HCT116 (cell line): ENCODE measurements at regions not wholly inside any gene's neighbourhood (a gene's known extent, or its start where the extent isn't known, plus 50 kb on each side); places are given as distances from the start of the nearest gene placed in this dataset.

Experiments used
- ATAC-seq: fragments of 200-7000 bp; cut with Tn5 transposase; 2 replicates; pipeline ENCODE4 v1.9.1; 2020; ENCODE audit warnings: mild to moderate bottlenecking, moderate library complexity
- BruUV-seq: library from RNA; stranded (reverse); fragments of 400-500 nt; replicated peaks from 2 replicates; lab custom pipeline; 2021; lab: Mats Ljungman, UMichigan
- CTCF ChIA-PET: fragments of 300-600 bp; sonication (Branson Sonifier 250); formaldehyde crosslinking; loops from one replicate; lab custom pipeline; 2021; ENCODE audit warnings: antibody characterized with exemption; lab: Charles Lee
- POLR2A ChIA-PET: fragments of 300-600, 350-600 bp; sonication (Branson Sonifier 250); formaldehyde crosslinking; loops from one replicate; lab custom pipeline; 2021; ENCODE audit warnings: antibody characterized with exemption; lab: Charles Lee
- RAD21 ChIA-PET, 2 experiments: fragments of 300-600 bp; sonication (Branson Sonifier 250); formaldehyde crosslinking; loops; one replicate each; lab custom pipeline; 2023; ENCODE audit warnings: low total read pairs in 2 of 2; ENCODE audit not compliant: uncharacterized antibody in 2 of 2, unreplicated experiment in 2 of 2, low non-redundant PET in 1 of 2; lab: Charles Lee
- DNase-seq: peaks from one replicate; pipeline ENCODE4 v3.0.0-alpha.2; 2010; ENCODE audit warnings: low read depth, low spot score
- H2AFZ ChIP-seq: fragments of 200-600 bp; shearing (Covaris generic), sonication (generic); 2 replicates; pipeline ENCODE4 v1.6.1; 2017; ENCODE audit warnings: low read depth, mixed run types, mixed read lengths, antibody characterized with exemption, low read length; ENCODE audit not compliant: poor library complexity, severe bottlenecking
- H3K27ac ChIP-seq: 2 replicates; pipeline ENCODE4 v1.5.1; 2012; ENCODE audit warnings: low read depth, low read length
- H3K27me3 ChIP-seq: fragments of 200-600 bp; sonication (generic); 2 replicates; pipeline ENCODE4 v1.6.1; 2016; ENCODE audit warnings: mixed run types, low read length, mixed read lengths; ENCODE audit not compliant: insufficient read depth
- H3K36me3 ChIP-seq, 2 experiments: fragments of 200-500 bp in 1 of 2; fragments of 200-600 bp in 1 of 2; sonication (Bioruptor generic) in 1 of 2; sonication (generic) in 1 of 2; 2 replicates each; pipeline versions ENCODE4 v1.5.1 to v1.6.1; 2014 to 2016; ENCODE audit warnings: low read length in 2 of 2, inconsistent platforms in 1 of 2, mixed read lengths in 1 of 2, mixed run types in 1 of 2; ENCODE audit not compliant: insufficient read depth in 2 of 2, control insufficient read depth in 1 of 2
- H3K4me1 ChIP-seq, 2 experiments: fragments of 200-600 bp in 1 of 2; sonication (generic) in 1 of 2; 2 replicates each; pipeline versions ENCODE4 v1.5.1 to v1.6.1; 2012 to 2017; ENCODE audit warnings: low read length in 2 of 2, inconsistent platforms in 1 of 2, mild to moderate bottlenecking in 1 of 2, mixed read lengths in 1 of 2, mixed run types in 1 of 2, moderate library complexity in 1 of 2; ENCODE audit not compliant: insufficient read depth in 2 of 2, control insufficient read depth in 1 of 2
- H3K4me2 ChIP-seq: fragments of 200-600 bp; sonication (generic); 2 replicates; pipeline ENCODE4 v1.6.1; 2017; ENCODE audit warnings: mixed run types, low read length, mixed read lengths
- H3K4me3 ChIP-seq, 2 experiments: fragments of 200-600 bp in 1 of 2; sonication (generic) in 1 of 2; replicated peaks in 1 of 2; 2 replicates each; pipeline ENCODE4 v1.5.1; 2011 to 2016; ENCODE audit warnings: low read length in 2 of 2, control low read depth in 1 of 2, low read depth in 1 of 2, mild to moderate bottlenecking in 1 of 2, mixed read lengths in 1 of 2, mixed run types in 1 of 2
- H3K79me2 ChIP-seq: fragments of 200-600 bp; sonication (generic); 2 replicates; pipeline ENCODE4 v1.6.1; 2017; ENCODE audit warnings: mild to moderate bottlenecking, mixed run types, low read length, moderate library complexity, mixed read lengths; ENCODE audit not compliant: insufficient read depth
- H3K9ac ChIP-seq: fragments of 200-600 bp; sonication (generic); 2 replicates; pipeline ENCODE4 v1.6.1; 2016; ENCODE audit warnings: low read length, mixed read lengths
- H3K9me2 ChIP-seq: fragments of 200-600 bp; sonication (generic), shearing (Covaris generic); 2 replicates; pipeline ENCODE4 v1.6.1; 2017; ENCODE audit warnings: mixed run types, mild to moderate bottlenecking, moderate library complexity; ENCODE audit not compliant: insufficient read depth
- H3K9me3 ChIP-seq, 2 experiments: fragments of 200-500 bp in 1 of 2; fragments of 200-600 bp in 1 of 2; sonication (Bioruptor generic) in 1 of 2; sonication (generic) in 1 of 2; 2 replicates each; pipeline ENCODE4 v1.6.1; 2014 to 2017; ENCODE audit warnings: low read length in 2 of 2, mixed read lengths in 2 of 2, inconsistent platforms in 1 of 2, low read depth in 1 of 2, mild to moderate bottlenecking in 1 of 2, mixed run types in 1 of 2, moderate library complexity in 1 of 2; ENCODE audit not compliant: control insufficient read depth in 1 of 2, insufficient read depth in 1 of 2
- H4K20me1 ChIP-seq: fragments of 200-600 bp; sonication (generic), shearing (Covaris generic); 2 replicates; pipeline ENCODE4 v1.6.1; 2017; ENCODE audit warnings: mixed run types, mild to moderate bottlenecking, moderate library complexity; ENCODE audit not compliant: insufficient read depth
- CBX3 ChIP-seq: IDR thresholded peaks from 2 replicates; pipeline ENCODE4 v1.6.1; 2012; ENCODE audit warnings: low read depth
- EGR1 ChIP-seq: IDR thresholded peaks from 2 replicates; pipeline ENCODE4 v1.6.1; 2012; ENCODE audit warnings: low read depth
- EZH2 ChIP-seq: fragments of 200-600 bp; sonication (generic); IDR thresholded peaks from 2 replicates; pipeline ENCODE4 v1.6.1; 2017; ENCODE audit warnings: antibody characterized with exemption, mixed run types
- JUND ChIP-seq: IDR thresholded peaks from 2 replicates; pipeline ENCODE4 v1.6.1; 2012
- POLR2A ChIP-seq: IDR thresholded peaks from 2 replicates; pipeline ENCODE4 v1.7.0; 2011; ENCODE audit warnings: borderline replicate concordance; ENCODE audit not compliant: insufficient read depth, insufficient read length; ENCODE audit errors: extremely low read depth
- REST ChIP-seq: IDR thresholded peaks from 2 replicates; pipeline ENCODE4 v1.6.1; 2012; ENCODE audit warnings: low read depth
- SP1 ChIP-seq: IDR thresholded peaks from 2 replicates; pipeline ENCODE4 v1.6.1; 2012; ENCODE audit warnings: low read depth
- SRF ChIP-seq: IDR thresholded peaks from 2 replicates; pipeline ENCODE4 v1.6.1; 2012; ENCODE audit warnings: low read depth
- ZFX ChIP-seq: fragments of 450-650 bp; IDR thresholded peaks from 2 replicates; pipeline ENCODE4 v1.6.1; 2017
- ZNF274 ChIP-seq: fragments of 200-500 bp; sonication (Bioruptor generic); IDR thresholded peaks from 2 replicates; pipeline ENCODE4 v1.6.1; 2014; ENCODE audit warnings: mild to moderate bottlenecking, low read depth, low read length, inconsistent platforms
- intact Hi-C: fragments of 100-400 bp; cut with micrococcal nuclease; formaldehyde crosslinking; loops from 2 replicates; pipeline ENCODE4 v1.10.0; 2022

DNA sequence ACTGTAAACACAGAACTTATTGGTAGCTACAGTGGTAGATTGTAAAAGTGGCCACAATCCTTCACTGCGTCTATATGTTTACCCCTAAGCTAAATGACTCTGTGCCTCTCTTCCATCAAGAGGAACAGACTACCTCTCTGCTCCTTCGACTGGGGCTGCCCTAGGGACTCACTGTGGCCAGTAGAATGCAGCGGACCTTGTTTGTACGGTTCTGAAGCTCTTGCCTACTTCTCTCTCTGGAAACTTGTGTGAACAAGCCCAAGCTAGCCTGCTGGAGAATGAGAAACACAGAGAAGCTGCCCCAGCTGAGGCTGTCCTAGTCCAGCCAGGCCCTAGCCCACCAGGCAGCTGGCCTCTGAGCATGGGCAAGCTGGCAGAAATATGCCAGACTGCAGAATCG lies 140.8 kb upstream of the SLC1A4 start:
- H2AFZ ChIP-seq, result peak overlapping the region; percentile 4
- no peak for DNase-seq

More for the DNA sequence above, 140.8 kb upstream of the SLC1A4 start:
- no peaks in the 10 kb centered on the region for H3K27me3 ChIP-seq
- BruUV-seq, result no TSS peak
- H3K79me2 ChIP-seq, result no peaks in the 10 kb centered on the region
- ChIA-PET POLR2A (interaction anchor here (0.8 to 2.0 kb wide), 5 partner anchors 9 to 98 kb away, joined by 3 to 21 read pairs (median 3); no protein-coding TSS in a partner anchor), CTCF (interaction anchor here (0.7 to 1.7 kb wide), 3 partner anchors 11 to 202 kb away, joined by 3 to 5 read pairs (median 3); no protein-coding TSS in a partner anchor), RAD21 (no interaction called here)
- 0 out of 2 replicates have a peak, but pooled peaks have one; percentile 17 for ATAC-seq
- no peaks in the 10 kb centered on the region for H3K9me3 ChIP-seq
- no peak overlapping the region for H3K4me2 ChIP-seq
- no peak overlapping the region for H3K27ac ChIP-seq
- H3K9me2 ChIP-seq, result no peaks in the 10 kb centered on the region
- no peak overlapping the region for H3K4me3 ChIP-seq
- H3K36me3 ChIP-seq, result no peaks in the 10 kb centered on the region
- intact Hi-C loops, result no loop called here
- TF ChIP-seq EGR1 (no peak), JUND (no peak), SRF (no peak), SP1 (no peak), ZNF274 (no peak), ZFX (no peak), POLR2A (no peak), REST (no peak), EZH2 (no peak), CBX3 (no peak)
- H3K9ac ChIP-seq, result no peak overlapping the region
- peaks cover 0 to 16% of the 10 kb centered on the region in 2 experiments; a peak in 1 of 4 replicates for H3K4me1 ChIP-seq
- H4K20me1 ChIP-seq, result no peaks in the 10 kb centered on the region
